MCF 10A (cell line): ENCODE measurements at regions not wholly inside any gene's neighbourhood (a gene's known extent, or its start where the extent isn't known, plus 50 kb on each side); places are given as distances from the start of the nearest gene placed in this dataset.

ENCODE experiments used
- BruUV-seq: library from RNA; stranded (reverse); fragments of 400-500 nt; replicated peaks from 2 replicates; lab custom pipeline; 2021; lab: Mats Ljungman, UMichigan
- CTCF ChIA-PET: fragments of 300-600 bp; sonication (Branson Sonifier 250); formaldehyde crosslinking; extraction: SDS; loops from one replicate; lab custom pipeline; 2021; ENCODE audit warnings: antibody characterized with exemption, inconsistent platforms; lab: Yijun Ruan, JAX
- POLR2A ChIA-PET: fragments of 300-600, 350-650 bp; sonication (Branson Sonifier 250); formaldehyde crosslinking; extraction: SDS; loops from one replicate; lab custom pipeline; 2020; ENCODE audit warnings: antibody characterized with exemption, inconsistent platforms; lab: Yijun Ruan, JAX
- DNase-seq: peaks from one replicate; pipeline ENCODE4 v3.0.0-alpha.2; 2018; ENCODE audit not compliant: unreplicated experiment
- H3K27ac Mint-ChIP-seq: one replicate; pipeline ENCODE4 v1.8.0; 2022; ENCODE audit warnings: mild to moderate bottlenecking, low read depth, mixed read lengths; ENCODE audit not compliant: unreplicated experiment
- H3K27me3 Mint-ChIP-seq: one replicate; pipeline ENCODE4 v1.8.0; 2022; ENCODE audit warnings: mixed read lengths; ENCODE audit not compliant: insufficient read depth, unreplicated experiment
- H3K36me3 Mint-ChIP-seq: one replicate; pipeline ENCODE4 v1.8.0; 2022; ENCODE audit warnings: mild to moderate bottlenecking, moderate library complexity, mixed read lengths; ENCODE audit not compliant: insufficient read depth, unreplicated experiment
- H3K4me1 Mint-ChIP-seq: one replicate; pipeline ENCODE4 v1.8.0; 2022; ENCODE audit warnings: mixed read lengths; ENCODE audit not compliant: insufficient read depth, unreplicated experiment
- H3K4me3 Mint-ChIP-seq: one replicate; pipeline ENCODE4 v1.8.0; 2022; ENCODE audit warnings: mild to moderate bottlenecking, moderate library complexity, mixed read lengths; ENCODE audit not compliant: unreplicated experiment
- H3K9me3 Mint-ChIP-seq: one replicate; pipeline ENCODE4 v1.8.0; 2022; ENCODE audit warnings: mixed read lengths; ENCODE audit not compliant: unreplicated experiment
- CTCF ChIP-seq: fragments of 200-600 bp; IDR thresholded peaks from one replicate; pipeline ENCODE4 v1.8.0; 2022; ENCODE audit warnings: antibody characterized with exemption, mild to moderate bottlenecking; ENCODE audit not compliant: unreplicated experiment
- intact Hi-C: fragments of 100-400 bp; cut with micrococcal nuclease; formaldehyde crosslinking; loops from 2 replicates; pipeline ENCODE4 v1.14.1; 2022

- Mint-ChIP-seq H3K4me3 (no peak overlapping the region), H3K27me3 (peaks cover 4% of the 10 kb centered on the region), H3K4me1 (peaks cover 9% of the 10 kb centered on the region), H3K36me3 (no peaks in the 10 kb centered on the region), H3K9me3 (no peaks in the 10 kb centered on the region), H3K27ac (no peak overlapping the region)
- peak; percentile 82 for TF ChIP-seq CTCF
- POLR2A ChIA-PET: interaction anchor here (0.6 to 0.8 kb wide), 2 partner anchors 213 to 1444 kb away, joined by 3 read pairs; partner anchors contain the start of gene ELOVL6
- peak; percentile 91 for DNase-seq
- CTCF ChIA-PET: interaction anchor here (0.5 to 2.1 kb wide), 40 partner anchors 8 to 1766 kb away, joined by 3 to 39 read pairs (median 4); partner anchors contain the start of gene ENPEP
- intact Hi-C loops: loop anchor here (1.0 kb wide), 4 partner anchors 157 to 389 kb away; no protein-coding TSS in a partner anchor
- BruUV-seq: no TSS peak
Measured at GRCh38 chr4:111641813-111642579, 503.3 kb upstream of the FAM241A start.

GRCh38 chr4:111648056-111648455 is 497.2 kb upstream of the FAM241A start:
- ChIA-PET POLR2A (no interaction called here), CTCF (no interaction called here)
- no peak for TF ChIP-seq CTCF
- no TSS peak for BruUV-seq
- H3K27ac Mint-ChIP-seq: no peak overlapping the region
- no peaks in the 10 kb centered on the region for H3K4me1 Mint-ChIP-seq
- no peak for DNase-seq
- H3K4me3 Mint-ChIP-seq: no peak overlapping the region
- H3K27me3 Mint-ChIP-seq: peaks cover 60% of the 10 kb centered on the region
- no peaks in the 10 kb centered on the region for H3K9me3 Mint-ChIP-seq
- intact Hi-C loops: no loop called here
- no peaks in the 10 kb centered on the region for H3K36me3 Mint-ChIP-seq

GRCh38 chr4:111649308-111649707 is 495.9 kb upstream of the FAM241A start:
- intact Hi-C loops: no loop called here
- H3K9me3 Mint-ChIP-seq: no peaks in the 10 kb centered on the region
- no peak overlapping the region for H3K27ac Mint-ChIP-seq
- H3K4me1 Mint-ChIP-seq: no peaks in the 10 kb centered on the region
- BruUV-seq: no TSS peak
- H3K27me3 Mint-ChIP-seq: peaks cover 61% of the 10 kb centered on the region
- no peak for DNase-seq
- ChIA-PET CTCF (interaction anchor here (0.6 to 1.1 kb wide), 3 partner anchors 199 to 206 kb away, joined by 3 to 6 read pairs (median 3); no protein-coding TSS in a partner anchor), POLR2A (no interaction called here)
- no peak for TF ChIP-seq CTCF
- H3K4me3 Mint-ChIP-seq: no peak overlapping the region
- no peaks in the 10 kb centered on the region for H3K36me3 Mint-ChIP-seq

GRCh38 chr4:111650146-111650545 is 495.1 kb upstream of the FAM241A start:
- Mint-ChIP-seq H3K9me3 (no peaks in the 10 kb centered on the region), H3K27ac (no peak overlapping the region), H3K27me3 (peaks cover 61% of the 10 kb centered on the region), H3K4me3 (no peak overlapping the region), H3K4me1 (no peaks in the 10 kb centered on the region), H3K36me3 (no peaks in the 10 kb centered on the region)
- ChIA-PET POLR2A (no interaction called here), CTCF (interaction anchor here (0.5 to 1.8 kb wide), 5 partner anchors 9 to 204 kb away, joined by 3 to 6 read pairs (median 3); no protein-coding TSS in a partner anchor)
- no TSS peak for BruUV-seq
- intact Hi-C loops: no loop called here
- TF ChIP-seq CTCF: no peak
- DNase-seq: no peak
